ENCODE measurements at regions not wholly inside any gene's neighbourhood (a gene's known extent, or its start where the extent isn't known, plus 50 kb on each side); places are given as distances from the start of the nearest gene placed in this dataset.

DNA sequence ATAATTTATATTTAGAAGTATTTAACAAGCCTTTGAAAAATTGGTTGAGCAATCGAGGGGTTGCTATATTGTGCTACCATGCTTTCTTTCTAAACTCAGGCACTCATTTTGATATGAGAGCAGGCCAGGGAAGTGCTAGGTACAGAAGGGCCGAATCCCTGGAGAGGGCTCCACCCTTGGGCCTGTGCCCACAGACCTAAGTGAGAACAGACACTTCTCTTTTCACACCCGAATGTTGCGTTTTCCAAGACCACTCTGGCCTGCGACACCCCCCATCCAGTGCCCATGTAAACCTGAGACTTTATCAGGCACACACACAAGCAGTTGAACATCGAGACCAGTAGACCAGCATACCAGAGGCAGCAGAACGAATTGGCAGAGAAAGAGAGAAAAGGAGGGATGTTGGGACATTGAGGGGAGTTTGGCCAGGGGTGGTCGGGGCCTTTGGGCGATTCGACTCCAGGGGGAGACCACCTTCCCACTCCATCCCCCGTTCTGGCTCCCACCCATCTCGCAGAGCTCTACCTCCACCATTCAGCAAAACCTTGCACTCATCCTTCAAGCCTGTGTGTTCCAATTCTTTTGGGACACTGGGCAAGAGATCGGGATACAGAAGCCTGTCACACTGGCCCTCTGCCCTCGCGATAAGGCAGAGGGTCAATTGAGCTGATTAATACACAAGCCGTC is 134.8 kb downstream of the FBXO4 start:
- Histone ChIP-seq H3K4me3 (ENCODE audit: low read length) (no peak overlapping the region), H4K8ac (ENCODE audit: low read depth, low read length) (no peak overlapping the region), H3K23ac (ENCODE audit: low read length) (no peak overlapping the region), H3K36me3 (ENCODE audit: control insufficient read depth, insufficient read depth, low read length) (no peaks in the 10 kb centered on the region), H2AK5ac (ENCODE audit: low read length) (no peak overlapping the region), H3K79me1 (ENCODE audit: low read length) (no peaks in the 10 kb centered on the region), H3K27me3 (ENCODE audit: insufficient read depth, low read length, poor library complexity) (no peaks in the 10 kb centered on the region), H4K5ac (ENCODE audit: low read length) (no peak overlapping the region), H3K4me2 (ENCODE audit: low read length) (no peak overlapping the region), H3K18ac (ENCODE audit: low read length) (no peak overlapping the region), H2BK15ac (replicated peaks; ENCODE audit: low read depth) (no peak overlapping the region), H3K56ac (ENCODE audit: low read length) (no peak overlapping the region), H3K79me2 (ENCODE audit: control insufficient read depth, insufficient read depth, low read length) (no peaks in the 10 kb centered on the region), H3K4ac (ENCODE audit: low read depth, low read length) (no peak overlapping the region), H2BK5ac (ENCODE audit: low read length) (no peak overlapping the region), H3K9ac (ENCODE audit: low read length) (no peak overlapping the region), H3K4me1 (ENCODE audit: control insufficient read depth, low read depth, low read length) (no peaks in the 10 kb centered on the region), H3K27ac (ENCODE audit: low read depth, low read length) (no peak overlapping the region), H2BK120ac (ENCODE audit: low read depth, low read length) (no peak overlapping the region)
- DNase-seq: no peak
- no CpG with 5 or more reads among the region's 16 CpGs for WGBS (ENCODE audit: extremely low coverage, insufficient coverage, low lambda C conversion rate)

- Histone ChIP-seq H2BK5ac (ENCODE audit: low read length) (no peak overlapping the region), H3K4me2 (ENCODE audit: low read length) (no peak overlapping the region), H4K5ac (ENCODE audit: low read length) (no peak overlapping the region), H2BK120ac (ENCODE audit: low read depth, low read length) (no peak overlapping the region), H3K4ac (ENCODE audit: low read depth, low read length) (no peak overlapping the region), H3K4me1 (ENCODE audit: control insufficient read depth, low read depth, low read length) (no peaks in the 10 kb centered on the region), H2BK15ac (replicated peaks; ENCODE audit: low read depth) (no peak overlapping the region), H2AK5ac (ENCODE audit: low read length) (no peak overlapping the region), H3K9ac (ENCODE audit: low read length) (no peak overlapping the region), H3K56ac (ENCODE audit: low read length) (no peak overlapping the region), H3K27ac (ENCODE audit: low read depth, low read length) (no peak overlapping the region), H4K8ac (ENCODE audit: low read depth, low read length) (no peak overlapping the region), H3K36me3 (ENCODE audit: control insufficient read depth, insufficient read depth, low read length) (no peaks in the 10 kb centered on the region), H3K4me3 (ENCODE audit: low read length) (no peak overlapping the region), H3K23ac (ENCODE audit: low read length) (no peak overlapping the region), H3K79me2 (ENCODE audit: control insufficient read depth, insufficient read depth, low read length) (no peaks in the 10 kb centered on the region), H3K27me3 (ENCODE audit: insufficient read depth, low read length, poor library complexity) (no peaks in the 10 kb centered on the region), H3K18ac (ENCODE audit: low read length) (no peak overlapping the region), H3K79me1 (ENCODE audit: low read length) (no peaks in the 10 kb centered on the region)
- DNase-seq: no peak
- no CpG with 5 or more reads among the region's 3 CpGs for WGBS (ENCODE audit: extremely low coverage, insufficient coverage, low lambda C conversion rate)
Measured at GRCh38 chr5:42061121-42061520, 136.0 kb downstream of the FBXO4 start.

DNA sequence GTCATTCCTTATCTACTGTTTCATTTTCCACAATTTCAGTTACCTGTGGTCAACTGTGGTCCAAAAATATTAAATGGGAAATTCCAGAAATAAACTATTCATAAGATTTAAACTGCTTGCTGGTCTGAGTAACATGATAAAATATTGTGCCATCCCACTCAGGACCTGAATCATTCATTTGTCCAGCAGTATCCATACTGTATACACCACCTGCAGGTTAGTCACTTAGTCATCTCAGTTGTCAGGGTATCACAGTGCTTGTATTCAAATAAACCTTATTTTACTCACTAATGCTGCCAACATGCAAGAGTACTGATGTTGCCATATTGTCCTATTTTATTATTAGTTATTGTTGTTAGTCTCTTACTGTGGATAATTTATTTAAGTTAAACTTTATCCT is 139.7 kb downstream of the FBXO4 start:
- DNase-seq: no peak
- Histone ChIP-seq H3K4me2 (ENCODE audit: low read length) (no peak overlapping the region), H3K56ac (ENCODE audit: low read length) (no peak overlapping the region), H3K9ac (ENCODE audit: low read length) (no peak overlapping the region), H2BK120ac (ENCODE audit: low read depth, low read length) (no peak overlapping the region), H4K8ac (ENCODE audit: low read depth, low read length) (no peak overlapping the region), H3K4ac (ENCODE audit: low read depth, low read length) (no peak overlapping the region), H3K79me2 (ENCODE audit: control insufficient read depth, insufficient read depth, low read length) (no peaks in the 10 kb centered on the region), H2BK15ac (replicated peaks; ENCODE audit: low read depth) (no peak overlapping the region), H3K27me3 (ENCODE audit: insufficient read depth, low read length, poor library complexity) (no peaks in the 10 kb centered on the region), H3K27ac (ENCODE audit: low read depth, low read length) (no peak overlapping the region), H3K23ac (ENCODE audit: low read length) (no peak overlapping the region), H2BK5ac (ENCODE audit: low read length) (no peak overlapping the region), H3K4me1 (ENCODE audit: control insufficient read depth, low read depth, low read length) (no peaks in the 10 kb centered on the region), H3K36me3 (ENCODE audit: control insufficient read depth, insufficient read depth, low read length) (no peaks in the 10 kb centered on the region), H3K4me3 (ENCODE audit: low read length) (no peak overlapping the region), H4K5ac (ENCODE audit: low read length) (no peak overlapping the region), H3K79me1 (ENCODE audit: low read length) (no peaks in the 10 kb centered on the region), H2AK5ac (ENCODE audit: low read length) (no peak overlapping the region), H3K18ac (ENCODE audit: low read length) (no peak overlapping the region)

DNA sequence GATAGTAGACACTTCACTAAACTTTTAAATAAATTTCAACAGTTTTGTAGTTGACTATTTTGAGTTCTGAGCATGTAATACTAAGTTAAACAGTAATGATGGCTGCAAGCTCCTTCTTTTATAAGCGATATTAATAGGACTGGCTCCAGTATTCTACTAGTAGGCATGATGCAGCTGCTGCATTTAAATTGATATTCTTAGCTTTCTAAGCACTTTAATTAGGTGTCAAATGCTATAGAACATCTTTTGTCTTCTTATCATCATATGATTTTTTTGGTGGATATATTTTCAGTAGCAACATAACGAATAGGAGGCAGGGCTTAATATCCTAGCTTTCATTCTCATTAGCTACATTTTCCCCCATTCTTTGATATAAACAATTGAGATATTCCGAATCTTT is 141.1 kb downstream of the FBXO4 start:
- DNase-seq: no peak
- no peak overlapping the region for H3K23ac ChIP-seq (ENCODE audit: low read length)
- no peaks in the 10 kb centered on the region for H3K79me1 ChIP-seq (ENCODE audit: low read length)
- no CpG with 5 or more reads among the region's 3 CpGs for WGBS (ENCODE audit: extremely low coverage, insufficient coverage, low lambda C conversion rate)
- no peaks in the 10 kb centered on the region for H3K27me3 ChIP-seq (ENCODE audit: insufficient read depth, low read length, poor library complexity)
- H3K4me3 ChIP-seq (ENCODE audit: low read length): no peak overlapping the region
- H4K5ac ChIP-seq (ENCODE audit: low read length): no peak overlapping the region
- no peaks in the 10 kb centered on the region for H3K79me2 ChIP-seq (ENCODE audit: control insufficient read depth, insufficient read depth, low read length)
- H2AK5ac ChIP-seq (ENCODE audit: low read length): no peak overlapping the region
- H2BK120ac ChIP-seq (ENCODE audit: low read depth, low read length): no peak overlapping the region
- H2BK15ac ChIP-seq (replicated peaks; ENCODE audit: low read depth): no peak overlapping the region
- H3K4me1 ChIP-seq (ENCODE audit: control insufficient read depth, low read depth, low read length): no peaks in the 10 kb centered on the region
- H3K27ac ChIP-seq (ENCODE audit: low read depth, low read length): no peak overlapping the region
- H3K4ac ChIP-seq (ENCODE audit: low read depth, low read length): no peak overlapping the region
- no peak overlapping the region for H2BK5ac ChIP-seq (ENCODE audit: low read length)
- H3K4me2 ChIP-seq (ENCODE audit: low read length): no peak overlapping the region
- no peaks in the 10 kb centered on the region for H3K36me3 ChIP-seq (ENCODE audit: control insufficient read depth, insufficient read depth, low read length)
- no peak overlapping the region for H3K9ac ChIP-seq (ENCODE audit: low read length)
- no peak overlapping the region for H3K18ac ChIP-seq (ENCODE audit: low read length)
- no peak overlapping the region for H4K8ac ChIP-seq (ENCODE audit: low read depth, low read length)
- H3K56ac ChIP-seq (ENCODE audit: low read length): no peak overlapping the region

DNA sequence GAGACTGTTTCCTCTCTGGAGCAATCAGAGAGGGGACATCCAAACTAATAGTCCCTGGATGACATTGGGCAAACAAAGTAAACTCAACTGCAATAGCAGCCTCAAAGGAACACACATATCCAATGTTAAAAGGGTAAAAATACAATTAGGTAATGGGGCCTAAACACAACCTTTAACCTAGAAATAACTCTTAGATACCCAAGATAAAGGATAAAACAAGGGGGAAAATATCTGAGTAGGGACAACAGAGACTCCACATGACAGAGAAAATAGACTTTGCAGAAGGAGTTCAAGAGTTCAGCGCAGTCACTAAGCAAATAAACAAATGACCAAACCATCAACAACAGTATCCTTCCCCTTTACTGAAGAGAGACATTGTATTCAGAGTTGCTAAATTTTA is 149.3 kb downstream of the FBXO4 start:
- no peak overlapping the region for H2BK15ac ChIP-seq (replicated peaks; ENCODE audit: low read depth)
- no peak overlapping the region for H2BK120ac ChIP-seq (ENCODE audit: low read depth, low read length)
- no peaks in the 10 kb centered on the region for H3K4me1 ChIP-seq (ENCODE audit: control insufficient read depth, low read depth, low read length)
- no peak overlapping the region for H3K18ac ChIP-seq (ENCODE audit: low read length)
- H3K23ac ChIP-seq (ENCODE audit: low read length): no peak overlapping the region
- H3K79me1 ChIP-seq (ENCODE audit: low read length): no peaks in the 10 kb centered on the region
- H4K5ac ChIP-seq (ENCODE audit: low read length): no peak overlapping the region
- H3K36me3 ChIP-seq (ENCODE audit: control insufficient read depth, insufficient read depth, low read length): no peaks in the 10 kb centered on the region
- H3K27ac ChIP-seq (ENCODE audit: low read depth, low read length): no peak overlapping the region
- no peaks in the 10 kb centered on the region for H3K79me2 ChIP-seq (ENCODE audit: control insufficient read depth, insufficient read depth, low read length)
- no peak overlapping the region for H2AK5ac ChIP-seq (ENCODE audit: low read length)
- WGBS (ENCODE audit: extremely low coverage, insufficient coverage, low lambda C conversion rate): no CpG with 5 or more reads among the region's 1 CpG
- H3K27me3 ChIP-seq (ENCODE audit: insufficient read depth, low read length, poor library complexity): no peaks in the 10 kb centered on the region
- no peak overlapping the region for H3K9ac ChIP-seq (ENCODE audit: low read length)
- H3K4me2 ChIP-seq (ENCODE audit: low read length): no peak overlapping the region
- DNase-seq: no peak
- no peak overlapping the region for H3K56ac ChIP-seq (ENCODE audit: low read length)
- H3K4ac ChIP-seq (ENCODE audit: low read depth, low read length): no peak overlapping the region
- no peak overlapping the region for H2BK5ac ChIP-seq (ENCODE audit: low read length)
- H4K8ac ChIP-seq (ENCODE audit: low read depth, low read length): no peak overlapping the region
- H3K4me3 ChIP-seq (ENCODE audit: low read length): no peak overlapping the region

- Histone ChIP-seq H2BK5ac (ENCODE audit: low read length) (no peak overlapping the region), H3K27ac (ENCODE audit: low read depth, low read length) (no peak overlapping the region), H3K79me2 (ENCODE audit: control insufficient read depth, insufficient read depth, low read length) (no peaks in the 10 kb centered on the region), H3K4ac (ENCODE audit: low read depth, low read length) (no peak overlapping the region), H3K4me3 (ENCODE audit: low read length) (no peak overlapping the region), H3K56ac (ENCODE audit: low read length) (no peak overlapping the region), H3K9ac (ENCODE audit: low read length) (no peak overlapping the region), H3K27me3 (ENCODE audit: insufficient read depth, low read length, poor library complexity) (no peaks in the 10 kb centered on the region), H3K4me2 (ENCODE audit: low read length) (no peak overlapping the region), H2BK15ac (replicated peaks; ENCODE audit: low read depth) (no peak overlapping the region), H3K4me1 (ENCODE audit: control insufficient read depth, low read depth, low read length) (no peaks in the 10 kb centered on the region), H3K79me1 (ENCODE audit: low read length) (no peaks in the 10 kb centered on the region), H2BK120ac (ENCODE audit: low read depth, low read length) (no peak overlapping the region), H3K36me3 (ENCODE audit: control insufficient read depth, insufficient read depth, low read length) (no peaks in the 10 kb centered on the region), H3K23ac (ENCODE audit: low read length) (no peak overlapping the region), H4K8ac (ENCODE audit: low read depth, low read length) (no peak overlapping the region), H4K5ac (ENCODE audit: low read length) (no peak overlapping the region), H2AK5ac (ENCODE audit: low read length) (no peak overlapping the region), H3K18ac (ENCODE audit: low read length) (no peak overlapping the region)
- no peak for DNase-seq
- no CpG with 5 or more reads among the region's 4 CpGs for whole genome bisulfite sequencing (ENCODE audit: extremely low coverage, insufficient coverage, low lambda C conversion rate)
Measured at GRCh38 chr5:42089705-42090104, 164.6 kb downstream of the FBXO4 start.
